IPS-18a (cell line): ENCODE measurements at regions not wholly inside any gene's neighbourhood (a gene's known extent, or its start where the extent isn't known, plus 50 kb on each side); places are given as distances from the start of the nearest gene placed in this dataset.
"Not testable (repeated sequence)": the region's sequence is repeated elsewhere in the genome, so short reads cannot be mapped to it uniquely, and the experiment has no call there.

Experiments used
- H3K27ac ChIP-seq: one replicate; pipeline ENCODE4 v1.5.1; 2013; ENCODE audit warnings: low read length
- H3K27me3 ChIP-seq: one replicate; pipeline ENCODE4 v1.6.1; 2013; ENCODE audit warnings: mild to moderate bottlenecking, low read length; ENCODE audit not compliant: control insufficient read depth, insufficient read depth
- H3K36me3 ChIP-seq: one replicate; pipeline ENCODE4 v1.6.1; 2013; ENCODE audit warnings: low read depth, low read length; ENCODE audit not compliant: control insufficient read depth
- H3K4me1 ChIP-seq: one replicate; pipeline ENCODE4 v1.6.1; 2013; ENCODE audit warnings: low read depth, low read length; ENCODE audit not compliant: control insufficient read depth
- H3K4me3 ChIP-seq: one replicate; pipeline ENCODE4 v1.5.1; 2013; ENCODE audit warnings: low read length
- H3K9ac ChIP-seq: one replicate; pipeline ENCODE4 v1.6.1; 2013; ENCODE audit warnings: mild to moderate bottlenecking, low read length, moderate library complexity
- H3K9me3 ChIP-seq: one replicate; pipeline ENCODE4 v1.6.1; 2013; ENCODE audit warnings: low read depth, low read length; ENCODE audit not compliant: control insufficient read depth

- H3K4me3 ChIP-seq, H3K27ac ChIP-seq, H3K27me3 ChIP-seq: not testable (repeated sequence)
Measured at GRCh38 chr7:82595795-82596194, 152.2 kb upstream of the CACNA2D1 start.

DNA sequence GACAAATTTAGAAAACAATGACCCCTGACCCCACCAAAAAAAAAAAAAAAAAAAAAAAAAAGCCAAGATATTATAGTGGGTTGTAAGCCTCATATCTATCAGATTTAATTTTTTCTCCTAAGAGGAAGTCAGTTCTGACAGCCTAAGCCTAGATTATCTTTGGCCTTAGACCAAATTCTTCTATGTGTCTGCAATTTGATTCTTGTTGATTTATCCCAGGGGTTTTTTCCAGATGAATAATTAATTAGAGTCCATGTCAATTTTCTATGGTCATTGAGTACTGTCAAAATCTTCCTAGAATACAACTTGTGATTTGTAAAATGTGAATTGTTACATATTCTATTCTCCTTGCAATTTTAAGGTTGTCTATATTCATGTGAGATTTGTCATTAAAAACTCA, 151.6 kb upstream of the CACNA2D1 start:
- no peak overlapping the region for H3K9ac ChIP-seq
- H3K4me3 ChIP-seq: no peak overlapping the region
- H3K4me1 ChIP-seq: peaks cover 12% of the 10 kb centered on the region
- H3K27ac ChIP-seq: no peak overlapping the region
- no peaks in the 10 kb centered on the region for H3K9me3 ChIP-seq
- H3K27me3 ChIP-seq: no peaks in the 10 kb centered on the region
- H3K36me3 ChIP-seq: no peaks in the 10 kb centered on the region

More at GRCh38 chr7:82595795-82596194, 152.2 kb upstream of the CACNA2D1 start:
- H3K4me1 ChIP-seq: peaks cover 18% of the 10 kb centered on the region
- H3K9ac ChIP-seq, H3K36me3 ChIP-seq, H3K9me3 ChIP-seq: not testable (repeated sequence)

DNA sequence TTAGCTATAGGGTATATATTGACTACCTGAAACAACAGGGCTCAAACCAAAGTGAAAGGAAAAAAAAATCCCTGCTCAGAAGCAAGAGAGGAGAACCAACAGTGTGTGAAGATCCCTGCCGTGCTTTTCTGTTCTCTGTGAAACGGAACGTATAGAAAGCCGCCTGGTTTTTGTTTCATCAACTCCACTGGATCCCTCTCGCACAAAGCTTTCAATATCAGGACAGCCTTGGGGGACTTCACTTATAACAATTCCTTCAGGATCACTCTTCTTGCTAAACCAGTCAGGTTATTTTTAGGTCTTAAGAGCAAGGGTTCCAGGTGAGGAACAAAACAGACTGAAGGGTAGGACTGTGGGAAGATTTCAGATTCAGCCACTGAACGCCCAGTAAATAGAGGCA, 151.1 kb upstream of the CACNA2D1 start:
- no peak overlapping the region for H3K9ac ChIP-seq
- H3K27ac ChIP-seq: no peak overlapping the region
- H3K4me3 ChIP-seq: no peak overlapping the region
- no peaks in the 10 kb centered on the region for H3K36me3 ChIP-seq
- H3K9me3 ChIP-seq: no peaks in the 10 kb centered on the region
- H3K4me1 ChIP-seq: peaks cover 12% of the 10 kb centered on the region
- H3K27me3 ChIP-seq: no peaks in the 10 kb centered on the region

DNA sequence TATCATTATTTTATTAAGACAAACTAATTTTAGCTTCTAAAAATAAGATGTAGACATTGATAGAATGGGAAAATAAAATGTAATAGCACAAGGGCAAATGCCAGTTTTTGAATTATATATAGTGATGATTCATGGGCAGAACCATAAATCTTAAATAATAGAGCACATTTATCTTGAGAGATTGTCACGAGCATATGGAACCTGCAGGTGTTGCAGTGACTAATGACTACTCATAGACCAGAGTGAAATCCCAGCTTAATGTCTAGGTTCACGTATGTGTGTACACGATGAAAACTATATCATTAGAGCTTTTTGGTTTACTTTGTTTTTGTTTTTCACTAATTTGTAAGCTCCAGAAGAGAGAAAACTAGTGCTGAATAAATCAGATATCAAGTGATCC, 150.2 kb upstream of the CACNA2D1 start:
- no peak overlapping the region for H3K9ac ChIP-seq
- no peaks in the 10 kb centered on the region for H3K36me3 ChIP-seq
- no peaks in the 10 kb centered on the region for H3K9me3 ChIP-seq
- no peaks in the 10 kb centered on the region for H3K27me3 ChIP-seq
- no peak overlapping the region for H3K4me3 ChIP-seq
- H3K4me1 ChIP-seq: peaks cover 12% of the 10 kb centered on the region
- peak overlapping the region; percentile 5 for H3K27ac ChIP-seq

DNA sequence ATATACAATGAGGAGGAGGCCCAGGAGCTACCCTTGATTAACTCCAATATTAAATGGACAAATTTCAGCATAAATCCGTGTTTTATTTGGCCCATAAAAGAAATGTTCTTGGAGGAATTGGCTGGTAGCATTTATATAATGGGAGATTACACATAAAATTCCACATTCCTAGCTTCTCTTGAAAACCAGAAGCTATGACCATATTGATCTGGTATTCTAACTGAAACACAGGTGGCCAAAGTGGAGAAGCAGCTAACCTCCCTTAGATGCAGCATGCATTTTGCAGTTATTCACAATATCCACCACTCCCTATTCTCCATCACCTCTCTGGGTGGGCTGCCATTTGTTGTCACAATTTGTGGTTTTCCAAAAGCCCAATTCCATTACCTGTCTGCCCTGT, 148.8 kb upstream of the CACNA2D1 start:
- Histone ChIP-seq H3K4me3 (no peak overlapping the region), H3K27me3 (no peaks in the 10 kb centered on the region), H3K36me3 (no peaks in the 10 kb centered on the region), H3K9ac (no peak overlapping the region), H3K9me3 (no peaks in the 10 kb centered on the region), H3K27ac (no peak overlapping the region), H3K4me1 (peaks cover 12% of the 10 kb centered on the region)

DNA sequence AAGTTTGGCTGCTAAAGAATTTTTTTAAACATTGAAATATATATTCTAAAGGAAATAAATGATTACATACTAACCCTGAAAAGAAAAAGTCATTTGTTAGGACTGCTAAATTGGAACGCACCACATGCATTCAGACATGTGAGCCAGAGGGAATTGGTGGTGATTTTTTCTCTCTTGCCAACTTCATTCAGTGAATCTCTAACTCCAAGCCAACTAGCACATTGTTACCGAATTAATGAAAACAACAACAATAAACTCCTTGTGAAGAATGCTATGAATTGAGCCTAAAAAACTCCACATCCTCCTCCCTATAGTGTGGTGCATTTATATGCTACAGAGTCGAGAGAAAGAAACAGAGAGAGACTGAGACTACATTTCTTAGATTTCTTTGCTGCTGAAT, 135.5 kb upstream of the CACNA2D1 start:
- Histone ChIP-seq H3K27ac (no peak overlapping the region), H3K9me3 (no peaks in the 10 kb centered on the region), H3K4me1 (no peaks in the 10 kb centered on the region), H3K4me3 (no peak overlapping the region), H3K36me3 (no peaks in the 10 kb centered on the region), H3K27me3 (no peaks in the 10 kb centered on the region), H3K9ac (no peak overlapping the region)

DNA sequence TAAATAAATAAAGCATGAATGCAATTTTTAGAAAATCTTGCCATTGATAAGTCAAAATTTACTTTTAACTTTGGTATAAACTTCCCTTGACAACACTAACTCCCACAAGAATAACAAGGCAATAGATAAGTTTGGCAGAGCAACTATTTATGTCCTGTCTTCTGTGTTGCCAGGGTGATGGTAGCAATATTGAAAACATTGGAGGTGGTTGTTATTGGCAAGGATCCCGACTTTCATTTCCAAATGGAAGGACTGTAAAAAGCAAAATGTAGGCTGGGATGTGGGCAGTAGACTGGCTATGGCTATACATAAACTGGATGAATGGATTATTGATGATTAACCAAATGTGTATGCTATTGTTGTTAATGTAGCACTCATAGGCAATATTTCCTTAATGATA, 134.9 kb upstream of the CACNA2D1 start:
- H3K9ac ChIP-seq: no peak overlapping the region
- no peak overlapping the region for H3K27ac ChIP-seq
- no peaks in the 10 kb centered on the region for H3K27me3 ChIP-seq
- H3K4me1 ChIP-seq: no peaks in the 10 kb centered on the region
- no peaks in the 10 kb centered on the region for H3K36me3 ChIP-seq
- H3K9me3 ChIP-seq: no peaks in the 10 kb centered on the region
- H3K4me3 ChIP-seq: no peak overlapping the region

DNA sequence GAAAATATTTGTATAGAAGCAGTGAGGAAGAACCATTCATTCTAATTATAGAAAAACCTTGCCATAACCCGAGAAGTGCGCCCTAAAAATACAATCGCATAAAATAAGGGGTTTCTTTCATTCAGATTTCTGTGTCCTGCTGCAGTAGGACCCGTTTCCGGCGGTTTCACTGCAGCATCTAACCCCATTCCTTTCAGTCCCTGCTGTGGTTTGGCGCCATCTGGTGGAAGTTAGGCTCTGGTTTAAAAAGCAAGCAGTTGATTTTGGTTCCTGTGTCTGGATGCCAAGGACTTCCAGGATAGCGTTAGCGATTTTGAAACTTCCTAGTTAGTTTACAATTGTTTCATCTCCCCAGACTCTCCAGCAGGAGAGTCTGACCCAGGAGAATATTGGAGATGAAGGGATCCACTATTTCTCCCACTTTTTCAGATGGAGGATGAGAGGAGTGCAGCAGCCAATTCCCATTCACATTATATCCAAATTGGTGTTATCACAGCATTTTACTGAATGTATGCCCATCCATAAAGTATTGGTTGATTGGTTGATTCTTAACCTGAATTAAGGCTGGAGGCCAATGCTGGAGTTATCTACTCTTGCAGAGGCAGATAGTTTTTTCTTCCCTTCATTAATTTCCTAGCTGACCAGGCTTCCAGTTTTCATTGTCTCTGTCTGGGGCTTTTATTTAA, 128.8 kb upstream of the CACNA2D1 start:
- Histone ChIP-seq H3K9me3 (no peaks in the 10 kb centered on the region), H3K27ac (no peak overlapping the region), H3K9ac (no peak overlapping the region), H3K27me3 (no peaks in the 10 kb centered on the region), H3K4me1 (no peaks in the 10 kb centered on the region), H3K36me3 (no peaks in the 10 kb centered on the region), H3K4me3 (no peak overlapping the region)

GRCh38 chr7:82571047-82571446, 127.5 kb upstream of the CACNA2D1 start:
- H3K36me3 ChIP-seq, H3K9ac ChIP-seq, H3K9me3 ChIP-seq, H3K4me1 ChIP-seq, H3K27me3 ChIP-seq, H3K4me3 ChIP-seq, H3K27ac ChIP-seq: not testable (repeated sequence)

DNA sequence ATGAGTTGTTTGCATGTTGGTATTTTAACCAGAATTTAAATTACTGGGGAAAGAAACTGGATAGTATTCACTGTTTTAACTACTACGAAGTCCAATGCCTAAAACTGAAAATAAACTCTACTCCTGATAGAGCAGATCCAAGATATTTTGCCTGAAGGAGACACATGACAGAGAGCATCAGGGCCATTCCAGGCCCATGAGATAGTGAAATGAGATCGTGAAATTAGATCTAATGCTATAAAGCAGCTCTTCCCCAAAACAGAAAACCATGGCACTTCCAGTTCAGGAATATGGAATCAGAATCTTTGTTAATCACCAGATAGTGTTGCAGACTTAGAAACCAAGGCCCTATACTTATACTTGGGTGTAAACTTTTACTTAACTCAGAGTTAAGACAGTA, 124.3 kb upstream of the CACNA2D1 start:
- Histone ChIP-seq H3K4me3 (no peak overlapping the region), H3K36me3 (no peaks in the 10 kb centered on the region), H3K27ac (no peak overlapping the region), H3K27me3 (no peaks in the 10 kb centered on the region), H3K9me3 (no peaks in the 10 kb centered on the region), H3K9ac (no peak overlapping the region), H3K4me1 (no peaks in the 10 kb centered on the region)

GRCh38 chr7:82567356-82567755, 123.8 kb upstream of the CACNA2D1 start:
- Histone ChIP-seq H3K9ac (no peak overlapping the region), H3K4me1 (no peaks in the 10 kb centered on the region), H3K27me3 (no peaks in the 10 kb centered on the region), H3K4me3 (no peak overlapping the region), H3K9me3 (no peaks in the 10 kb centered on the region), H3K36me3 (no peaks in the 10 kb centered on the region), H3K27ac (no peak overlapping the region)

DNA sequence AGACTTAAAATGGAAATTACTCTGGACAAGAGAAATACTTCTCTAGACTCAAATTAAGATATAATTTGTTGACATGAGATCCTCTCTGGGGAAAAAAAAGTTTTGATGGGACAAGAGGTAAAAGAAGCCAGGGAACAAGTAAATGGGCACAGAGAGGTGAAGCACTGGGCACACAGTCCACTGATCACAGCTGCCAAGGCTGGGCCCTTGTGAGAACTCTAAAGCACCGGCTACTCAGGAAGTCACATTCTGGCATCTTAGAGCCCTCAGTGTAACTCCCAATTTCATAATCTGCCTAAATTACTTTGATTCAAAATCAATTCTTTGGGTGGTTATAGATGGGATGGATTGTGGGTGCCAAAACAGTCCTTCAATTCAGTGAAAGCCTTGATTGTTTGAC, 123.2 kb upstream of the CACNA2D1 start:
- Histone ChIP-seq H3K27ac (no peak overlapping the region), H3K9ac (no peak overlapping the region), H3K9me3 (no peaks in the 10 kb centered on the region), H3K4me3 (no peak overlapping the region), H3K36me3 (no peaks in the 10 kb centered on the region), H3K4me1 (no peaks in the 10 kb centered on the region), H3K27me3 (no peaks in the 10 kb centered on the region)
